Fibroblast of lung (primary cell): ENCODE measurements at regions not wholly inside any gene's neighbourhood (a gene's known extent, or its start where the extent isn't known, plus 50 kb on each side); places are given as distances from the start of the nearest gene placed in this dataset.

ENCODE experiments used
- CTCF ChIP-seq, 2 donors: IDR thresholded peaks in 1 of 2; conservative IDR thresholded peaks in 1 of 2; 1 replicate in 1 of 2; 2 replicates in 1 of 2; pipeline ENCODE4 v1.5.1; 2011 to 2012; ENCODE audit warnings: low read length in 2 of 2, control low read depth in 1 of 2, inconsistent platforms in 1 of 2, low read depth in 1 of 2, mild to moderate bottlenecking in 1 of 2
- EZH2 ChIP-seq: IDR thresholded peaks from 2 replicates; pipeline ENCODE4 v1.5.1; 2012; ENCODE audit warnings: low read length, control low read depth, mild to moderate bottlenecking; ENCODE audit errors: missing control alignments

DNA sequence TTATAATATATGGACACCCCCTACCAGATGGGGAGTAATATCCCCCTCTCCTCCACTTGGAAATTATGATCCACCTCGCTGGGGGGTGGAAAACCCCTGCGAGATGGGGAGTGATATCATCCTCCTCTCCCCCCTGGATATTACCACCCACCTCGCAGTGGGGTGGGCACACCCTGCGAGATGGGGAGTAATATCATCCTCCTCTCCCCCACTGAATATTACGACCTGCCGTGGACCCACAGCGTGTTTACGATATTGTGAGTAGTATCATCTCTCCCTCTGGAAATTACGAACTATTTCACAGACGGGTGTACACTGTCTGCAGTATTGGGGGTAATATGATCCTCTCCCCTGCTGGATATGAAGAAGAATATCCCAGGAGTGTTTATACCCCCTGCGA is 228.3 kb upstream of the WSCD1 start:
- TF ChIP-seq CTCF (conservative IDR thresholded peaks at IDR 0.05 in 1 of 2, IDR thresholded peaks at IDR 0.05 in 1 of 2; ENCODE audit: low read depth in 1 of 2, low read length in 2 of 2): no peak
- TF ChIP-seq EZH2: no peak
